ENCODE measurements at regions not wholly inside any gene's neighbourhood (a gene's known extent, or its start where the extent isn't known, plus 50 kb on each side); places are given as distances from the start of the nearest gene placed in this dataset.
"Not testable (repeated sequence)": the region's sequence is repeated elsewhere in the genome, so short reads cannot be mapped to it uniquely, and the experiment has no call there.

DNA sequence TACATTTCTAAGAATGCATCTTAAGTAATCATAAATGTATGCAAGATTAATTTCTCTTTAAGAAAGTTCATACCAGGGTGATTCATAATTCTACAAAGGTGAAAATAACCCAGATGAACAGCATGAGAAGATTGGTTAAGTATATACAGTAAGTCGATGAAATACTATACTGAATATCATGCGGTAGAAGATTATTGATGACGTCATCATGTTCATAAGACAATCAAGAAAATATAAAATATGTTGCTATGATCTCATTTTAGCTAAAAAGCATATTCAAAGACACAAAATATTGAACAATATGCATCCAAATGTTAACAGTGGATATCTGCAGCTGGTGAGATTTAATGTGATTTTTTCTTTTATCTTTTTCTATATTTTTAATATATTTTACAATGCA lies 312.0 kb upstream of the FGF13 start:
- WGBS, 2 experiments: no CpG with 5 or more reads among the region's 3 CpGs
- no peaks in the 10 kb centered on the region for H3K4me1 ChIP-seq (ENCODE audit: control insufficient read depth, insufficient read depth, low read length)
- no peaks in the 10 kb centered on the region for H3K36me3 ChIP-seq (ENCODE audit: control insufficient read depth, insufficient read depth, low read length)
- H3K27me3 ChIP-seq (ENCODE audit: control insufficient read depth, insufficient read depth, low read length, poor library complexity, severe bottlenecking): no peaks in the 10 kb centered on the region
- H3K9me3 ChIP-seq (ENCODE audit: control insufficient read depth, low read length): no peaks in the 10 kb centered on the region
- no peak overlapping the region for H3K27ac ChIP-seq (ENCODE audit: insufficient read depth, low read depth, low read length, poor library complexity, severe bottlenecking)
- no peak overlapping the region for H3K4me3 ChIP-seq (ENCODE audit: insufficient read depth, low read depth, low read length)

- H3K27me3 ChIP-seq (ENCODE audit: control insufficient read depth, insufficient read depth, low read length, poor library complexity, severe bottlenecking): no peaks in the 10 kb centered on the region
- H3K27ac ChIP-seq (ENCODE audit: insufficient read depth, low read depth, low read length, poor library complexity, severe bottlenecking): no peak overlapping the region
- no CpG with 5 or more reads among the region's 3 CpGs for WGBS, 2 experiments
- no peak overlapping the region for H3K4me3 ChIP-seq (ENCODE audit: insufficient read depth, low read depth, low read length)
- H3K4me1 ChIP-seq (ENCODE audit: control insufficient read depth, insufficient read depth, low read length): no peaks in the 10 kb centered on the region
- H3K9me3 ChIP-seq (ENCODE audit: control insufficient read depth, low read length): no peaks in the 10 kb centered on the region
- no peaks in the 10 kb centered on the region for H3K36me3 ChIP-seq (ENCODE audit: control insufficient read depth, insufficient read depth, low read length)
Measured at GRCh38 chrX:139020801-139021200, 309.3 kb upstream of the FGF13 start.

GRCh38 chrX:139018436-139018835 lies 306.9 kb upstream of the FGF13 start:
- WGBS, 2 experiments: 89 to 91% methylated on average over 1 to 2 of the region's 2 CpGs
- no peaks in the 10 kb centered on the region for H3K4me1 ChIP-seq (ENCODE audit: control insufficient read depth, insufficient read depth, low read length)

DNA sequence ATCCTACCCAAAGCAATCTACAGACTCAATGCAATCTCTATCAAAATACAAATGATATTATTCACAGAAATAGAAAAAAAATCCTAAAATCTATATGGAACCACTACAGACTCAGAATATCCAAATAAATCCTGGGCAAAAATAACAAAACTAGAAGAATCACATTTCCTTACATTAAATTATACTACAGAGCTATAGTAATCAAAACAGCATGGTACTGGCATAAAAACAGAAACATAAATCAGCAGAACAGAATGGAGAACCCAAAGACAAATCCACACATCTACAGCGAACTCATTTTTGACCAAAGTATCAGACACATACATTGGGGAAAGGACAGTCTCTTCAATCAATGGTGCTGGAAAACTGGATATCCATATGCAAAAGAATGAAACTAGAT lies 304.1 kb upstream of the FGF13 start:
- no peaks in the 10 kb centered on the region for H3K4me1 ChIP-seq (ENCODE audit: control insufficient read depth, insufficient read depth, low read length)
- no peaks in the 10 kb centered on the region for H3K9me3 ChIP-seq (ENCODE audit: control insufficient read depth, low read length)
- WGBS, 2 experiments: 91% methylated on average over 1 of the region's 1 CpG
- no peak overlapping the region for H3K4me3 ChIP-seq (ENCODE audit: insufficient read depth, low read depth, low read length)
- no peaks in the 10 kb centered on the region for H3K27me3 ChIP-seq (ENCODE audit: control insufficient read depth, insufficient read depth, low read length, poor library complexity, severe bottlenecking)
- H3K27ac ChIP-seq (ENCODE audit: insufficient read depth, low read depth, low read length, poor library complexity, severe bottlenecking): no peak overlapping the region
- no peaks in the 10 kb centered on the region for H3K36me3 ChIP-seq (ENCODE audit: control insufficient read depth, insufficient read depth, low read length)

More at GRCh38 chrX:139018436-139018835, 306.9 kb upstream of the FGF13 start:
- Histone ChIP-seq H3K9me3 (ENCODE audit: control insufficient read depth, low read length) (no peaks in the 10 kb centered on the region), H3K4me3 (ENCODE audit: insufficient read depth, low read depth, low read length) (no peak overlapping the region), H3K27ac (ENCODE audit: insufficient read depth, low read depth, low read length, poor library complexity, severe bottlenecking) (no peak overlapping the region), H3K27me3 (ENCODE audit: control insufficient read depth, insufficient read depth, low read length, poor library complexity, severe bottlenecking) (no peaks in the 10 kb centered on the region), H3K36me3 (ENCODE audit: control insufficient read depth, insufficient read depth, low read length) (no peaks in the 10 kb centered on the region)

DNA sequence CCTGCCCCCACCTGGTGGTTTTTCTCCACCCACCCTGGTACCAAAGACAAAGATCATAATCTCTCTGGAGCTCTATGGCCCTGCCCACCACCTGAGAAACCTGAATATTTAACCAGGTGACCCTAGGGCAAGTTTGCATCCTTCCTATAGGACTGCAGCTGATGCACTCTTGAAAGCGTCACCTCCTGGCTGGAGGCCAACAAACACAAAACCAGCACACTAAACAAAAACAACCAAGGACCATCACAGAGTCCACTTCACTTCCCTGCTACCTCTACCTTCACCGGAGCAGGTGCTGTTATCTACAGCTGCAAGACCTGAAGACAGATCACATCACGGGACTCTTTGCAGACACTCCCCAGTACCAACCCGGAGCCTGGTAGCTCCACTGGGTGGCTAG lies 296.7 kb upstream of the FGF13 start:
- Histone ChIP-seq H3K36me3 (ENCODE audit: control insufficient read depth, insufficient read depth, low read length) (no peaks in the 10 kb centered on the region), H3K27me3 (ENCODE audit: control insufficient read depth, insufficient read depth, low read length, poor library complexity, severe bottlenecking) (no peaks in the 10 kb centered on the region), H3K4me3 (ENCODE audit: insufficient read depth, low read depth, low read length) (no peak overlapping the region), H3K4me1 (ENCODE audit: control insufficient read depth, insufficient read depth, low read length) (no peaks in the 10 kb centered on the region), H3K9me3 (ENCODE audit: control insufficient read depth, low read length) (no peaks in the 10 kb centered on the region), H3K27ac (ENCODE audit: insufficient read depth, low read depth, low read length, poor library complexity, severe bottlenecking) (no peak overlapping the region)
- WGBS, 2 experiments: 93 to 94% methylated on average over 4 of the region's 4 CpGs

GRCh38 chrX:139003856-139004527 lies 292.5 kb upstream of the FGF13 start:
- not testable (repeated sequence) for H3K27me3 ChIP-seq (ENCODE audit: control insufficient read depth, insufficient read depth, low read length, poor library complexity, severe bottlenecking); H3K9me3 ChIP-seq (ENCODE audit: control insufficient read depth, low read length); H3K36me3 ChIP-seq (ENCODE audit: control insufficient read depth, insufficient read depth, low read length); H3K4me1 ChIP-seq (ENCODE audit: control insufficient read depth, insufficient read depth, low read length); H3K27ac ChIP-seq (ENCODE audit: insufficient read depth, low read depth, low read length, poor library complexity, severe bottlenecking); H3K4me3 ChIP-seq (ENCODE audit: insufficient read depth, low read depth, low read length)
- 91 to 98% methylated on average over 22 to 24 of the region's 34 CpGs for WGBS, 2 experiments

GRCh38 chrX:139002319-139002718 lies 290.8 kb upstream of the FGF13 start:
- Histone ChIP-seq H3K4me1 (ENCODE audit: control insufficient read depth, insufficient read depth, low read length) (no peaks in the 10 kb centered on the region), H3K9me3 (ENCODE audit: control insufficient read depth, low read length) (no peaks in the 10 kb centered on the region), H3K36me3 (ENCODE audit: control insufficient read depth, insufficient read depth, low read length) (no peaks in the 10 kb centered on the region), H3K27me3 (ENCODE audit: control insufficient read depth, insufficient read depth, low read length, poor library complexity, severe bottlenecking) (no peaks in the 10 kb centered on the region), H3K27ac (ENCODE audit: insufficient read depth, low read depth, low read length, poor library complexity, severe bottlenecking) (no peak overlapping the region), H3K4me3 (ENCODE audit: insufficient read depth, low read depth, low read length) (no peak overlapping the region)
- 88 to 96% methylated on average over 3 of the region's 3 CpGs for WGBS, 2 experiments

- 94 to 95% methylated on average over 11 of the region's 11 CpGs for WGBS, 2 experiments
- no peaks in the 10 kb centered on the region for H3K4me1 ChIP-seq (ENCODE audit: control insufficient read depth, insufficient read depth, low read length)
- H3K27ac ChIP-seq (ENCODE audit: insufficient read depth, low read depth, low read length, poor library complexity, severe bottlenecking): no peak overlapping the region
- no peaks in the 10 kb centered on the region for H3K27me3 ChIP-seq (ENCODE audit: control insufficient read depth, insufficient read depth, low read length, poor library complexity, severe bottlenecking)
- H3K4me3 ChIP-seq (ENCODE audit: insufficient read depth, low read depth, low read length): no peak overlapping the region
- no peaks in the 10 kb centered on the region for H3K9me3 ChIP-seq (ENCODE audit: control insufficient read depth, low read length)
- H3K36me3 ChIP-seq (ENCODE audit: control insufficient read depth, insufficient read depth, low read length): no peaks in the 10 kb centered on the region
Measured at GRCh38 chrX:138996268-138996667, 284.8 kb upstream of the FGF13 start.

DNA sequence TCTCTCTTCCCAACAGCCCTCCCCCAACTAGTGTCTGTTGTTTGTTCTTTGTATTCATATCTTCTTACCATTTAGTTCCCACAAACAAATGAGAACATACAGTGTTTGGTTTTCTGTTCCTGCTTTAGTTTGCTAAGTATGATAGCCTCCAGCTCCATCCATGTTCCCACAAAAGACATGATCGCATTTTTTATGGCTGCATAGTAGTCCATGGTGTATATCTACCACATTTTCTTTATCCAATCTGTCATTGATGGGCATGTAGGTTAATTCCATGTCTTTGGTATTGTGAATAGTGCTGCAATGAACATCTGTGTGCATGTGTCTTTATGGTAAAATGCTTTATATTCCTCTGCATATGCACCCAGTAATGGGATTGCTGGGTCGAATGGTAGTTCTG lies 283.9 kb upstream of the FGF13 start:
- Histone ChIP-seq H3K4me1 (ENCODE audit: control insufficient read depth, insufficient read depth, low read length) (no peaks in the 10 kb centered on the region), H3K4me3 (ENCODE audit: insufficient read depth, low read depth, low read length) (no peak overlapping the region), H3K9me3 (ENCODE audit: control insufficient read depth, low read length) (no peaks in the 10 kb centered on the region), H3K36me3 (ENCODE audit: control insufficient read depth, insufficient read depth, low read length) (no peaks in the 10 kb centered on the region), H3K27me3 (ENCODE audit: control insufficient read depth, insufficient read depth, low read length, poor library complexity, severe bottlenecking) (no peaks in the 10 kb centered on the region), H3K27ac (ENCODE audit: insufficient read depth, low read depth, low read length, poor library complexity, severe bottlenecking) (no peak overlapping the region)
- WGBS, 2 experiments: 95% methylated on average over 2 of the region's 2 CpGs; no CpG with 5 or more reads in 1 of the 2 experiments

GRCh38 chrX:138990425-138990824 lies 278.9 kb upstream of the FGF13 start:
- not testable (repeated sequence) for H3K4me3 ChIP-seq (ENCODE audit: insufficient read depth, low read depth, low read length)
- WGBS, 2 experiments: 90 to 94% methylated on average over 6 to 8 of the region's 8 CpGs

DNA sequence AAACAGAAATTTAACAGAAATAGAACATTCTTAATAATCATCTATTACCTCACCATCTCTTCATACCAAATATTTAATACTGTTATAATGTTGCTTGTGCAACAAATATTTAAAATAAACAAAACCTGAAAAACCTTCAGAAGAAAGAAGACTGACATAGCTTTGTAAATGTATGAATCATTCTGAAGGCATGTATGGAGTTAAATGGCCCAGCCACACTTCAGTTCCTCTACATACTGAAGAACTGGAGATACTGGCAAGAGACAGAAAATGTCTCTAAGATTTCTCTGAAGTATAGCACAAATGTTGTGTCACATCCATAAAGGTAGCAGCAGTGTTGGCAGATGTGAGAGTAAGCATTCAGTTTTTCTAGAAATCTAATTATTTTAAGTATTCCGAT lies 275.3 kb upstream of the FGF13 start:
- no peaks in the 10 kb centered on the region for H3K9me3 ChIP-seq (ENCODE audit: control insufficient read depth, low read length)
- no peak overlapping the region for H3K27ac ChIP-seq (ENCODE audit: insufficient read depth, low read depth, low read length, poor library complexity, severe bottlenecking)
- H3K4me1 ChIP-seq (ENCODE audit: control insufficient read depth, insufficient read depth, low read length): no peaks in the 10 kb centered on the region
- H3K27me3 ChIP-seq (ENCODE audit: control insufficient read depth, insufficient read depth, low read length, poor library complexity, severe bottlenecking): no peaks in the 10 kb centered on the region
- no peaks in the 10 kb centered on the region for H3K36me3 ChIP-seq (ENCODE audit: control insufficient read depth, insufficient read depth, low read length)
- no peak overlapping the region for H3K4me3 ChIP-seq (ENCODE audit: insufficient read depth, low read depth, low read length)
- 83% methylated on average over 1 of the region's 1 CpG; no CpG with 5 or more reads in 1 of the 2 experiments for WGBS, 2 experiments

More at GRCh38 chrX:138990425-138990824, 278.9 kb upstream of the FGF13 start:
- not testable (repeated sequence) for H3K4me1 ChIP-seq (ENCODE audit: control insufficient read depth, insufficient read depth, low read length); H3K36me3 ChIP-seq (ENCODE audit: control insufficient read depth, insufficient read depth, low read length); H3K27ac ChIP-seq (ENCODE audit: insufficient read depth, low read depth, low read length, poor library complexity, severe bottlenecking); H3K27me3 ChIP-seq (ENCODE audit: control insufficient read depth, insufficient read depth, low read length, poor library complexity, severe bottlenecking); H3K9me3 ChIP-seq (ENCODE audit: control insufficient read depth, low read length)
